ENCODE measurements at regions not wholly inside any gene's neighbourhood (a gene's known extent, or its start where the extent isn't known, plus 50 kb on each side); places are given as distances from the start of the nearest gene placed in this dataset.
A peak's percentile ranks its signal among the peaks of the same experiment; 100 is the strongest.

DNA sequence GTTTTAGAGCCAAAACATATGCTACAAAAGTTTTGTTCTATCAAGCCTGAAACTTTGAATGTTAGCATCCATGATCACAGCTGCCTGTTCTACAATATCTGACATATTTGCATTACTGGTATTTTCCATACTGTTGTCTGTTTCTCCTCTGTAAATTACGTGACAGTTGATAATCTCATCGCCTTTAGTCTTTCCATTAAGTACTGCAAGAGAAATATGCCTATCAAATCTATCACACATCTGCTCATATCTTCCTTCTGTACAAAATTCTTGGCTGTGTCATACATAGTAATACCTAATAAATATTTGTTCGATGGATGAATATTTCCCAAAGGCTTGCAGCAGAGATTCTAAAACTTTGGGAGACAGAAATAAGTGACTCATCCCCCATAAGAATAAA, 717.3 kb downstream of the OTOL1 start:
- ChIA-PET CTCF (no interaction called here), POLR2A (ENCODE audit: unreplicated experiment) (no interaction called here)
- H3K9ac ChIP-seq (ENCODE audit: low read length), result no peak overlapping the region
- no peak overlapping the region for H3K4me2 ChIP-seq (ENCODE audit: low read length)
- H3K4me3 ChIP-seq (ENCODE audit: low read length), result no peak overlapping the region
- H3K79me2 ChIP-seq (ENCODE audit: low read length), result no peaks in the 10 kb centered on the region
- no peaks in the 10 kb centered on the region for H3K9me3 ChIP-seq (ENCODE audit: low read length)
- no peak overlapping the region for H3K27ac ChIP-seq (ENCODE audit: low read length)
- no peaks in the 10 kb centered on the region for H3K9me2 ChIP-seq (replicated peaks; ENCODE audit: low read length)
- H4K20me1 ChIP-seq (ENCODE audit: low read length), result no peaks in the 10 kb centered on the region
- no peaks in the 10 kb centered on the region for H3F3A ChIP-seq (ENCODE audit: low read length, unreplicated experiment)
- no peak for TF ChIP-seq CTCF (conservative IDR thresholded peaks at IDR 0.05; ENCODE audit: low read depth, low read length)
- TF ChIP-seq EZH2 (IDR thresholded peaks at IDR 0.05; ENCODE audit: low read length, unreplicated experiment), result no peak
- TF ChIP-seq EZH2phosphoT487 (IDR thresholded peaks at IDR 0.05; ENCODE audit: borderline replicate concordance, low read length), result no peak
- no peaks in the 10 kb centered on the region for H3K36me3 ChIP-seq (ENCODE audit: low read depth, low read length)
- intact Hi-C loops (cut with micrococcal nuclease), result no loop called here
- H2AFZ ChIP-seq (ENCODE audit: low read length), result no peak overlapping the region
- no peak for DNase-seq
- no peaks in the 10 kb centered on the region for H3K4me1 ChIP-seq (ENCODE audit: insufficient read depth, low read length)
- no peaks in the 10 kb centered on the region for H3K27me3 ChIP-seq (ENCODE audit: low read length)
- BruUV-seq (replicated peaks), result no TSS peak
- no peak for ATAC-seq

- Histone ChIP-seq H3K4me3 (ENCODE audit: low read length) (no peak overlapping the region), H2AFZ (ENCODE audit: low read length) (0 out of 2 replicates have a peak overlapping the region, but pooled peaks have one; percentile 8), H3K9ac (ENCODE audit: low read length) (no peak overlapping the region), H3K4me2 (ENCODE audit: low read length) (no peak overlapping the region), H3K9me3 (ENCODE audit: low read length) (no peaks in the 10 kb centered on the region), H3K9me2 (replicated peaks; ENCODE audit: low read length) (no peaks in the 10 kb centered on the region), H3F3A (ENCODE audit: low read length, unreplicated experiment) (no peaks in the 10 kb centered on the region), H3K79me2 (ENCODE audit: low read length) (no peaks in the 10 kb centered on the region), H3K27ac (ENCODE audit: low read length) (no peak overlapping the region), H3K36me3 (ENCODE audit: low read depth, low read length) (no peaks in the 10 kb centered on the region), H3K4me1 (ENCODE audit: insufficient read depth, low read length) (no peaks in the 10 kb centered on the region), H3K27me3 (ENCODE audit: low read length) (no peaks in the 10 kb centered on the region), H4K20me1 (ENCODE audit: low read length) (no peaks in the 10 kb centered on the region)
- peak; percentile 85 for ATAC-seq
- no TSS peak for BruUV-seq (replicated peaks)
- TF ChIP-seq CTCF (conservative IDR thresholded peaks at IDR 0.05; ENCODE audit: low read depth, low read length), result no peak
- DNase-seq, result peak; percentile 15
- ChIA-PET POLR2A (ENCODE audit: unreplicated experiment) (no interaction called here), CTCF (no interaction called here)
- intact Hi-C loops (cut with micrococcal nuclease), result no loop called here
Measured at GRCh38 chr3:162217647-162218046, 721.0 kb downstream of the OTOL1 start.

- ChIA-PET CTCF (no interaction called here), POLR2A (ENCODE audit: unreplicated experiment) (no interaction called here)
- intact Hi-C loops (cut with micrococcal nuclease), result no loop called here
- DNase-seq (no peak), ATAC-seq (no peak)
- Histone ChIP-seq H3K4me3 (ENCODE audit: low read length) (no peak overlapping the region), H3K79me2 (ENCODE audit: low read length) (no peaks in the 10 kb centered on the region), H3K27me3 (ENCODE audit: low read length) (no peaks in the 10 kb centered on the region), H3K9me3 (ENCODE audit: low read length) (no peaks in the 10 kb centered on the region), H3F3A (ENCODE audit: low read length, unreplicated experiment) (no peaks in the 10 kb centered on the region), H3K36me3 (ENCODE audit: low read depth, low read length) (no peaks in the 10 kb centered on the region), H3K9ac (ENCODE audit: low read length) (no peak overlapping the region), H3K9me2 (replicated peaks; ENCODE audit: low read length) (no peaks in the 10 kb centered on the region), H4K20me1 (ENCODE audit: low read length) (no peaks in the 10 kb centered on the region), H3K27ac (ENCODE audit: low read length) (no peak overlapping the region), H2AFZ (ENCODE audit: low read length) (no peak overlapping the region), H3K4me1 (ENCODE audit: insufficient read depth, low read length) (no peaks in the 10 kb centered on the region), H3K4me2 (ENCODE audit: low read length) (no peak overlapping the region)
- TF ChIP-seq EZH2phosphoT487 (IDR thresholded peaks at IDR 0.05; ENCODE audit: borderline replicate concordance, low read length) (no peak), EZH2 (IDR thresholded peaks at IDR 0.05; ENCODE audit: low read length, unreplicated experiment) (no peak), CTCF (conservative IDR thresholded peaks at IDR 0.05; ENCODE audit: low read depth, low read length) (no peak)
- BruUV-seq (replicated peaks), result no TSS peak
Measured at GRCh38 chr3:162218479-162218878, 721.9 kb downstream of the OTOL1 start.
